DND-41 (cell line): ENCODE measurements at regions not wholly inside any gene's neighbourhood (a gene's known extent, or its start where the extent isn't known, plus 50 kb on each side); places are given as distances from the start of the nearest gene placed in this dataset.

ENCODE experiments used
- ATAC-seq: fragments of 200-7000 bp; cut with Tn5 transposase; 3 replicates; pipeline ENCODE4 v1.9.1; 2021; ENCODE audit warnings: low read depth; ENCODE audit not compliant: insufficient read depth
- DNase-seq: peaks from one replicate; pipeline ENCODE4 v3.0.0-alpha.2; 2020
- H2AFZ ChIP-seq: 2 replicates; pipeline ENCODE4 v1.6.0; 2012; ENCODE audit warnings: low read depth, low read length
- H3K27ac ChIP-seq: 2 replicates; pipeline ENCODE4 v1.5.1; 2012; ENCODE audit warnings: low read length, inconsistent platforms
- H3K27me3 ChIP-seq: fragments of 200-600 bp; sonication (generic); 2 replicates; pipeline ENCODE4 v1.6.0; 2012; ENCODE audit warnings: low read length, mild to moderate bottlenecking, inconsistent platforms; ENCODE audit not compliant: insufficient read depth, poor library complexity
- H3K36me3 ChIP-seq: 2 replicates; pipeline ENCODE4 v1.5.1; 2012; ENCODE audit warnings: low read length, inconsistent platforms; ENCODE audit not compliant: insufficient read depth
- H3K4me1 ChIP-seq: 2 replicates; pipeline ENCODE4 v1.5.1; 2012; ENCODE audit warnings: mild to moderate bottlenecking, low read length; ENCODE audit not compliant: insufficient read depth
- H3K4me2 ChIP-seq: 2 replicates; pipeline ENCODE4 v1.6.0; 2012; ENCODE audit warnings: mild to moderate bottlenecking, moderate library complexity, low read length, inconsistent platforms; ENCODE audit not compliant: insufficient read depth
- H3K4me3 ChIP-seq, 2 experiments: fragments of 200-600 bp in 1 of 2; shearing (Covaris generic) in 1 of 2; 2 replicates each; pipeline ENCODE4 v1.5.1; 2012 to 2016; ENCODE audit warnings: inconsistent platforms in 2 of 2, low read length in 2 of 2, mild to moderate bottlenecking in 2 of 2, low read depth in 1 of 2, moderate library complexity in 1 of 2
- H3K79me2 ChIP-seq: 2 replicates; pipeline ENCODE4 v1.6.0; 2012; ENCODE audit warnings: low read length, inconsistent platforms; ENCODE audit not compliant: insufficient read depth
- H3K9ac ChIP-seq: 2 replicates; pipeline ENCODE4 v1.6.0; 2012; ENCODE audit warnings: low read depth, mild to moderate bottlenecking, inconsistent platforms, low read length, moderate library complexity
- H3K9me3 ChIP-seq: 2 replicates; pipeline ENCODE4 v1.5.1; 2012; ENCODE audit warnings: low read length, moderate library complexity, mild to moderate bottlenecking, inconsistent platforms; ENCODE audit not compliant: insufficient read depth, severe bottlenecking
- H4K20me1 ChIP-seq: 2 replicates; pipeline ENCODE4 v1.6.0; 2012; ENCODE audit warnings: low read length; ENCODE audit not compliant: insufficient read depth
- CTCF ChIP-seq: IDR thresholded peaks from 2 replicates; pipeline ENCODE4 v1.5.1; 2012; ENCODE audit warnings: borderline replicate concordance, low read length, moderate library complexity, mild to moderate bottlenecking; ENCODE audit not compliant: poor library complexity, severe bottlenecking; ENCODE audit errors: extremely low read depth
- EZH2 ChIP-seq: IDR thresholded peaks from 3 replicates; pipeline ENCODE4 v1.6.1; 2012; ENCODE audit warnings: borderline replicate concordance, low read depth, mild to moderate bottlenecking, moderate library complexity, low read length, inconsistent platforms; ENCODE audit not compliant: severe bottlenecking

- ATAC-seq (no peak), DNase-seq (no peak)
- Histone ChIP-seq H3K36me3 (no peaks in the 10 kb centered on the region), H4K20me1 (0 out of 2 replicates have a peak, but pooled peaks cover 4% of the 10 kb centered on the region), H3K9ac (no peak overlapping the region), H3K4me1 (peaks cover 16% of the 10 kb centered on the region), H3K27ac (no peak overlapping the region), H3K4me3 (no peak overlapping the region), H3K79me2 (no peaks in the 10 kb centered on the region), H3K9me3 (no peaks in the 10 kb centered on the region), H3K4me2 (no peak overlapping the region), H3K27me3 (no peaks in the 10 kb centered on the region), H2AFZ (no peak overlapping the region)
- TF ChIP-seq CTCF (no peak), EZH2 (no peak)
These were observed 56.4 kb upstream of the GGTA1 start for GRCh38 chr9:121556082-121556481.

- Histone ChIP-seq H4K20me1 (0 out of 2 replicates have a peak, but pooled peaks cover 4% of the 10 kb centered on the region), H3K4me3 (no peak overlapping the region), H3K36me3 (no peaks in the 10 kb centered on the region), H3K9me3 (no peaks in the 10 kb centered on the region), H3K27me3 (no peaks in the 10 kb centered on the region), H3K4me1 (peaks cover 16% of the 10 kb centered on the region), H3K4me2 (no peak overlapping the region), H3K27ac (no peak overlapping the region), H3K79me2 (no peaks in the 10 kb centered on the region), H3K9ac (no peak overlapping the region), H2AFZ (no peak overlapping the region)
- ATAC-seq (no peak), DNase-seq (no peak)
- TF ChIP-seq CTCF (no peak), EZH2 (no peak)
These were observed 56.9 kb upstream of the GGTA1 start for GRCh38 chr9:121556580-121556979.

- Histone ChIP-seq H3K27me3 (no peaks in the 10 kb centered on the region), H3K9me3 (no peaks in the 10 kb centered on the region), H3K9ac (no peak overlapping the region), H3K4me2 (peak overlapping the region; percentile 17), H3K36me3 (no peaks in the 10 kb centered on the region), H3K4me1 (peaks cover 16% of the 10 kb centered on the region), H3K4me3 (no peak overlapping the region), H2AFZ (no peak overlapping the region), H4K20me1 (0 out of 2 replicates have a peak, but pooled peaks cover 4% of the 10 kb centered on the region), H3K27ac (no peak overlapping the region), H3K79me2 (no peaks in the 10 kb centered on the region)
- peak; percentile 58 for DNase-seq
- peak; percentile 90 for ATAC-seq
- TF ChIP-seq EZH2 (no peak), CTCF (no peak)
These were observed 58.2 kb upstream of the GGTA1 start for GRCh38 chr9:121557581-121558447.
